ENCODE measurements at regions not wholly inside any gene's neighbourhood (a gene's known extent, or its start where the extent isn't known, plus 50 kb on each side); places are given as distances from the start of the nearest gene placed in this dataset.
"Not testable (repeated sequence)": the region's sequence is repeated elsewhere in the genome, so short reads cannot be mapped to it uniquely, and the experiment has no call there.

DNA sequence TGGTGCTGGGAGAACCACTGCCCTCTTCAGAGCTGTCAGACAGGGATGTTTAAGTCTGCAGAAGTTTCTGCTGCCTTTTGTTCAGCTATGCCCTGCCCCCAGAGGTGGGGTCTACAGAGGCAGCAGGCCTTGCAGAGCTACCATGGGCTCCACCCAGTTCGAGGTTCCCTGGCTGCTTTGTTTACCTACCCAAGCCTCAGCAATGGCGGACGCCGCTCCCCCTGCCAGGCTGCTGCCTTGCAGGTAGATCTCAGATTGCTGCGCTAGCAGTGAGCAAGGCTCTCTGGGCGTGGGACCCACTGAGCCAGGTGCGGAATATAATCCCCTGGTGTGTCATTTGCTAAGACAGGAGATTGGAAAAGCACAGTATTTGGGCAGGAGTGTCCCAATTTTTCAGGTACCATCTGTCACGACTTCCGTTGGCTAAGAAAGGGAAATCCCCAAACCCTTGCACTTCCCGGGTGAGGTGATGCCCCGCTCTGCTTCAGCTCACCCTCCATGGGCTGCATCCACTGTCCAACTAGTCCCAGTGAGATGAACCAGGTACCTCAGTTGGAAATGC is 1415.5 kb downstream of the GRIK2 start:
- not testable (repeated sequence) for DNase-seq

GRCh38 chr6:102799051-102799450 is 1405.5 kb downstream of the GRIK2 start:
- no peak for DNase-seq

GRCh38 chr6:102798636-102799035 is 1405.1 kb downstream of the GRIK2 start:
- no peak for DNase-seq

DNA sequence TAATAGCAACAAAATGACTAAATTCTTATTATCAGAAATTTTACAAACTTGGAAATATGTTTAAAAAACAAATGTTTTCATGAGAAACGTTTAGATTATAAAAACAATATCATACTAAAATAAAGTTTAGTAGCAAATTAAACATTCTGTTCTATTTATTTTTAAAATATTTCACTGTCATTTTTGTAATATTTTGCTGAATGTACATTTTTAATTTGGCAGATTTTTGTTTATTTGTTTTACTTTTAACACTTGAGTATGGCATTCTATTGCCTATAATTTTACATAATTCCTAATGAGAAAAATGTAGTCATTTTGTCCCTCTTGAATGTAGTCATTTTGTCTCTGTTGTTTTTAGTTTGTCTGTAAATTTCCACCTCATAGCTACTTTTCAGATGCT is 1400.2 kb downstream of the GRIK2 start:
- DNase-seq: no peak

- no peak for DNase-seq
These were observed 1380.8 kb downstream of the GRIK2 start for GRCh38 chr6:102774326-102774725.

DNA sequence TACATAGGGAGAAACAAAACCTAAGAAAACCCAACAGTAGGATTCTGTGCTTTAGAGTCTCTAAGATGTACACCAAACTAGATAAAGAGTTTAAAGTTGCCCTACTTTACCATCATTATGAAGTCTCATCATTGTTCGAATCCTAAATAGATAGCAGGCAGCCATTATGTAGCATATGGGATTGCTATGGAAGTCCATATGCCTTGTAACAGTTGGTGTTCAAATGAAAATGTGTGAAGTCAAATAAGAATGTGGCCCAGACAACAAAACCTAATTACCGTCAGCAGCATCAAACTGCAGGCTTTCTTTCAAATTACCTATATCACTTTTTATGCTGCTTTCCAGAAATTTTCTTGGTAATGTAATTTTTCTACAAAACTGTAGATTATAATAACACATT is 1380.1 kb downstream of the GRIK2 start:
- no peak for DNase-seq

- no peak for DNase-seq
These were observed 1373.5 kb downstream of the GRIK2 start for GRCh38 chr6:102766963-102767362.

GRCh38 chr6:102764317-102764716 is 1370.8 kb downstream of the GRIK2 start:
- no peak for DNase-seq

GRCh38 chr6:102763891-102764290 is 1370.4 kb downstream of the GRIK2 start:
- DNase-seq: no peak

GRCh38 chr6:102761872-102762271 is 1368.4 kb downstream of the GRIK2 start:
- no peak for DNase-seq

GRCh38 chr6:102759415-102759814 is 1365.9 kb downstream of the GRIK2 start:
- DNase-seq: no peak

DNA sequence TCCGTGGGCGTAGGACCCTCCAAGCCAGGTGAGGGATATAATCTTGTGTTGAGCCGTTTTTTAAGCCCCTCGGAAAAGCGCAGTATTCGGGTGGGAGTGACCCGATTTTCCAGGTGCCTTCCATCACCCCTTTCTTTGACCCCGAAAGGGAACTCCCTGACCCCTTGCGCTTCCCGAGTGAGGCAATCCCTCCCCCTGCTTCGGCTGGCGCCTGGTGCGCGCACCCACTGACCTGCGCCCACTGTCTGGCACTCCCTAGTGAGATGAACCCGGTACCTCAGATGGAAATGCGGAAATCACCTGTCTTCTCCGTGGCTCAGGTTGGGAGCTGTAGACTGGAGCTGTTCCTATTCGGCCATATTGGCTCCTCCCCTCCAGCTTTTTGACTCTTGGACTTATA is 1365.0 kb downstream of the GRIK2 start:
- not testable (repeated sequence) for DNase-seq

- no peak for DNase-seq
These were observed 1355.9 kb downstream of the GRIK2 start for GRCh38 chr6:102749210-102749971.

DNA sequence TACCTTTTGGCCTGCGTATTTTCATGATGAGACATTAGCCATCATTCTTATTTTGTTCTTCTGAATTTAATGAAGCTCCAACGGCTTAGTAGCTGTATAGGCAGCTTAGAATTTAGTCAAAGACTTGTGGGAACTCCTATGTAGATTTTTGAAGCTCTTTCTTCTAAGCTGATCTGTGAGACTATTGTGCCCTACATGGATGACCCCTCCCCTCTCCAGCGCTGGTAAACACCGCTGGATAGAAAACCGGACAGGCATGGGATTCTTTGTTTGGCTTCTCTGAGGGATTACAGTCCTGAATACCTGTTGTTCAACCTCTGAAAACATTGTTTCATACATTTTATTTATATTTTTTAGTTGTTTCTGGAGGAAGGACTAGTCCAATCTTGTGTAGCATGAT is 1353.4 kb downstream of the GRIK2 start:
- no peak for DNase-seq

DNA sequence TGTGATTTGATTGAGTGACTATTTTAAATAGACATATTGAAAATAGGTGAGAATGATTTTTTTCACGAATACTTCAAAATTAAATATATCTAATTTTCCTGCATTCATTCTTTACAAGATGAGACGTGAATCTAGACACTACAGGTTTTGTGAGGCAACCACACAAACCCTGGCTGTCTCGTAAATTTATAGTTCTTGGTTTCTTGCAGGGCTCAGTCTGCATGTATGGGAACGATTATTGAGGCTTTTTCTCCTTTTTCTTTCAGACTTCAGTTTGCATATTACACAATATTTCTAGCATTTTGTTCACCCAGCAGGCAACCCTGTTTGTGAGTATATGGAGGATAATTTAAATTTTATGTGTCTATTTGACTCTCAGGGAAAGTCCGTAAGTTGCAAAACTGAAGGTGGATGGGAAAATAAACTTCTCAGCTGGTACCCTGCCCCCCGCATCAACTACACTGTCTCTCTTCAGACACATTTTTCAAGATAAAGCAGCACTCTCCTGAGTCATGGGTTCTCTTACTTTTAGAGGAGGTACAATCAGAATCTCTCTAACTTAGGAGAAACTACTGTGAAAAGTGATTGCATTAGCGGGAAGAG is 1349.3 kb downstream of the GRIK2 start:
- DNase-seq: peak; percentile 51

- DNase-seq: no peak
These were observed 1348.5 kb downstream of the GRIK2 start for GRCh38 chr6:102742028-102742427.

GRCh38 chr6:102736941-102737368 is 1343.4 kb downstream of the GRIK2 start:
- DNase-seq: no peak

GRCh38 chr6:102732898-102733297 is 1339.4 kb downstream of the GRIK2 start:
- no peak for DNase-seq

DNA sequence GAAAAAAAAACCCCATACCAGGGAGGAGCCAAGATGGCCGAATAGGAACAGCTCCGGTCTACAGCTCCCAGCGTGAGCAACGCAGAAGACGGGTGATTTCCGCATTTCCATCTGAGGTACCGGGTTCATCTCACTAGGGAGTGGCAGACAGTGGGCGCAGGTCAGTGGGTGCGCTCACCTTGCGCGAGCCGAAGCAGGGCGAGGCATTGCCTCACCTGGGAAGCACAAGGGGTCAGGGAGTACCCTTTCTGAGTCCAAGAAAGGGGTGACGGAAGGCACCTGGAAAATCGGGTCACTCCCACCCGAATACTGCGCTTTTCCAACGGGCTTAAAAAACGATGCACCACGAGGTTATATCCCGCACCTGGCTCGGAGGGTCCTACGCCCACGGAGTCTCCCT is 1328.6 kb downstream of the GRIK2 start:
- not testable (repeated sequence) for DNase-seq

- no peak for DNase-seq
These were observed 1324.4 kb downstream of the GRIK2 start for GRCh38 chr6:102717737-102718456.

DNA sequence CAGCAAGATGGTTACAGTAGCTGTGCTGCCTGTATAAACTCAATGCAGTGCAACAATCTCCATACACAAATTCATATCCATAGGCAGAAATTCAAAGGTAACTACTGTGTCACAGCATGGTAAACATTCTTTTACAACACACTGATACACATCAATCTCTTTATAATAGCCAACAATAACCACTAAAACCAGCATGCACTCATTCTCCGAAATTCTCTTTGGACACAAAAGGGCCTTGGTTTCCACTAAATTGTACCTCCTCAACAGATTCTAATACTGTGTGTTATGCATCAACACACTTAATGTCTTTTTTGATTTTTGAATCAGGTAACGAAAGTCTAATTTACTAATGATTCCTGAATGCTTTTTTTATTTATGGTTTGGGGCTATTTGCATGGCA is 1323.7 kb downstream of the GRIK2 start:
- DNase-seq: no peak

DNA sequence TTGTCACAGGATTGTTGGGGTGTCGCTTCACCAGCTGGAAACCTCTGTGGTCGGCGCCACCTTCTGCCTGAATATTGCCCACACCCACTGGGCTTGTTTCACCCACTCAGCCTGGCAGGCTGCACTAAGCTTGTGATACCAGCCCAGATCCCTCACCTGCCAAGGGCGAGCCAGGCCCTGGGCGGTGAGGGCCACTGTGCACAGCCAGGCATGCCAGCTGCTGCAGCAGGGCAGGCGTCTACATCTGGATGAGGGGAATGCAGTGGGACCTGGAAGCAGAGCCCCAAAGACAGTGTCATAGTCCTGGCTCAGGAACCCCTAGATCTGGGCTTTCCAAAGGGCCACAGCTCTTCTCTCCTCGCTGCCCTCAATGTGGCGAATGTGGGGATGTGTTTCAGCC is 1307.5 kb downstream of the GRIK2 start:
- DNase-seq: no peak

- DNase-seq: no peak
These were observed 1293.0 kb downstream of the GRIK2 start for GRCh38 chr6:102686461-102686860.

DNA sequence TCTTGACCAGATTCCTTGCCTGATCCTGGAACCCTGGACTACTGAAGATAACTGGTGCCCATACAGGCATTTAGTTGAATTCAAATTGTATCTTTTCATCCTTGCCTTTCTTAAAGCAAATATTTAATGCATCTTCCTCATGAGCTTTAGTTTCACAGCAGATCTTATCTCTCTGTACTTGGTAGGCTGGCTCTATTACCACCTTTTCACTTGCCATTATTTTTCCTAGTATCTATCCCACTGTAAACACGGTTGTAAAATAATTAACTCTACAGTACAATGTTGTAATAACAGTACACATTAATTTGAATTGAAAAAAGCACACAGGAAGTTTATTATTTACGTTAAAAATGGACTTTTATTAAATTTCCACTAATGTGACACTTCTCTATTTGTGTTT is 1286.9 kb downstream of the GRIK2 start:
- no peak for DNase-seq
